ENCODE measurements at regions not wholly inside any gene's neighbourhood (a gene's known extent, or its start where the extent isn't known, plus 50 kb on each side); places are given as distances from the start of the nearest gene placed in this dataset.
"Not testable (repeated sequence)": the region's sequence is repeated elsewhere in the genome, so short reads cannot be mapped to it uniquely, and the experiment has no call there.

DNA sequence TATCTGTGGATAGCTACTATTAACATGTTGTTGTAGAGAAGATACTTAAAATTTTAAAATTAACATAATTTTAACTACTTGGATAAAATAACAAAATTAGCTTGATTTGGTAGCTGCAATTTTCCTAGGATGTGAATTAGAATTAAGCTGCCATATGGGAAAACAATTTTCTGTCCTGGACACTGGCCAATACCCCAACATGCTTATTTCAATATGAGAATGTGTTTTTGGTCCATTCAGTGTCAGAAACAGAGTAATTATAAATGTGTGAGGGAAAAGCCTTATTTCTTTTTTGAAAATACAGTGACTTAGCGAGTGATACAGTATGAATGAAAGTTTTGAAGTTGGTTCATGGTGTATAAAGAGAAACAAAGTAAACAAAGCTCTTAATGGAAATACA is 948.3 kb upstream of the GYPC start:
- DNase-seq (ENCODE audit: low read depth in 2 of 2), result no peak

DNA sequence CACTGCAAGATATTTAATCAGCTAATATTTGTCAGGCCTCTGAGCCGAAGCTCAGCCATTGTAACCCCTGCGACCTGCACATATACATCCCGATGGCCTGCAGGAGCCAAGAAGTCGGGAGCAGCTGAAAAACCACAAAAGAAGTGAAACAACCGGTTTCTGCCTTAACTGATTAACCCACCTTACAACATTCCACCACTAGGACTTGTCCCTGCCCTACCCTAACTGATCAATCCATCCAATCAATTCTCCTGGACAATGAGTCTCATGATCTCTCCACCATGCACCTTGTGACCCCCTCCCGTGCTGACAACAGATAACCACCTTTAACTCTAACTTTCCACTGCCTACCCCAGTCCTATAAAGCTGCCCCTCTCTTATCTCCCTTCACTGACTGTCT is 945.4 kb upstream of the GYPC start:
- no peak for DNase-seq (ENCODE audit: low read depth in 2 of 2)

DNA sequence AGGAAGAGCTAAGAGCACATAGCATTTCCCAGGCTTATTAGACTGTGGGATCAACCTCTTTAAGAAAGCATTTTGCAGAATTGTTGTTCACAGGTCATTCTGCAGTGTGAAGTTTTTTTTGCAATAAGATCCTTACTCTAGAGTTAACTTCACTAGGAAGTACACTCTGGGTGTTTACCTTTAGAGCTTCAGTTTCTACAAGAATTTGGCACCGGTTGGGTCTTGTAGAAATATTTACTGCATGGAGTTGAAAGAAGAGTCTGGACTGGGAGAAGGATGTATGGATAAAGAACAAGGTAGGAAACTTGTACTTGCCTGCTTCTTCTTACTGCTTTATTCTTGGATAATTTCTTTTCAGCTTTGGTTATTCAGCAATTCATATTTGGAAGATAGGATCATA is 944.9 kb upstream of the GYPC start:
- DNase-seq (ENCODE audit: low read depth in 2 of 2), result no peak

DNA sequence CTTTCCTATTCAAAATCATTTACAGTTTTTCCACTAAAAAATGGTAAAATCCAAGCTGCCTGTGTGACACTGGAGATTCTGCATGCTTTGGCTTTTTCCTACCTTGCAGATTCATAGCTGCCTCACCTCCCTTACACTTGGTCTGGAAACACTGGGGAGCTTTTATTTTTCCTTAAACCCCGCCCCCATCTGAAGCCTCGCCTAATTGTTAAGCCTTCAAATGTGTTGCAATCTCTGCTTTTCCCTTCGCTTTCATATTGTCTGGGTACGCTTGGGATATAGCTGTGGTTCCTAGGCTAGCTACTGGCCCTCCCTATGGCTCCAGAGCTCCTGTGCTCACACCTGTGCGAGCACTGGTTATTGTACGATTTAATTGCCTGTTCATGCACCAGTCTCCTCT is 942.4 kb upstream of the GYPC start:
- DNase-seq (ENCODE audit: low read depth in 2 of 2), result no peak

DNA sequence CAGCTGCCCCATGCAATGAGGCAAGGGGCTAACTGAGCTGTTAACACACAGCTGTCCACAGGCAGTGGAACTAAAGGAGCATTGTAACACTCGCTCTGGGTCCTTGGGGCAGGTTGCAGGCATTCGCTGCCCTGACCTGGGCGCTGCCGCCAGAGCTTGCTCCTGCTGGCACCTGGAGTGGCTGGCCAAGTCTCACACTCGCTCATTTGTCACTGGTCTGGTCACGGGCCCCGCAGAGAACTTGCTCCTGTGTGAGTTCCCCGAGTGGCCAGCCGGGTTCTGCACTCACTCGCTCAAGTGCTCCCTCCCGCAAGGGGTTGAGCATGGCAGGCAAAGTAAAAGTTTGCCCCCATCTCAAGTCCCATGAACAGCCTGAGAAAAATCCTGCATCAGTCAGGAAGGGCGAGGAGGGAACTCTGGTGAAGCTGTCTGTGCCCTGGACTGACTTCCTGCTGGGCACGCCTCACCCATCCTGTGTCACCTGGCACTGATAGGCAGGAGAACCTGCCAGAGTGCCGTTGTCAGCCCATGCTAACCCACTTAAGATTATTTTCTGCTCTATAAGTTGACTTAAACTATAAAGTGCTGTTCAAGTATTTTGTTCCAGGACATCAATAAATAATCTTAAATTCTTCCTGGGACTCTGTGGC is 934.8 kb upstream of the GYPC start:
- DNase-seq (ENCODE audit: low read depth in 2 of 2), result no peak

DNA sequence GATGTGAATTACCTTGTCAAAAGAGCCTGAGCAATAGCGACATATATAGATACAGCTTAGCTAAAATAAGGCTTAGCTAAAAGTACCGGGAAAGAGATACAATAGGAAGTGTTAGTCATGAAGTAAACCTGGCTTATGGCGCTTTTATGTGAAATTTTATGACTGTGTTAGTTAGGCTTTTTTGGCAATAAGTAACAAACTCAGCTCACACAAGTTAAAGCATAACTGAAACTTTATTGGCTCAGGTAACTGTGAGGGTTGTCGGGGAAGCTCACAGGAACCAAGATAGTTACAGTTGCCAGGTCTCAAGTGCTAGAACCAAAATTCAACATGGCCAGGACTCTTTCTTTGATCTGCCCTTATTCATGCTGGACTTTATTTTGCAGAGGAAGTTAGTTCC is 925.0 kb upstream of the GYPC start:
- no peak for DNase-seq (ENCODE audit: low read depth in 2 of 2)

DNA sequence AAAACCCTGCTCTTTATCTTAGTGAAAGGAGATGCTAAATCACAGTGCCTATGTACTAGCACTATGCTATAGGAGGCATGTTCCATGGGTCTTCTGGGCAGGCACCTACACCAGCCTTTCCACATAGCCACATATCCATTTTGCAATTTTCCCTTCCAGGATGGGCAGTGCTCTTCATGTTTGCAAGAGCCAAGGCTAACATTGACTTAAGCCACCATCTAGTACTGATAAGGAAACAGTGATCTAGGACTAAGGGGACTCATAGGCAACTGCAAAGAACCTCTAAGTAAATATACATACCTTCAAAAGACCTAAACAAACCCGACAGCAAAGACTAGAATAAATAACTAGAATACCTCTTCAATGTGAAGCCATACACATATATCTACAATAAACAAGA is 919.7 kb upstream of the GYPC start:
- DNase-seq (ENCODE audit: low read depth in 2 of 2), result no peak

DNA sequence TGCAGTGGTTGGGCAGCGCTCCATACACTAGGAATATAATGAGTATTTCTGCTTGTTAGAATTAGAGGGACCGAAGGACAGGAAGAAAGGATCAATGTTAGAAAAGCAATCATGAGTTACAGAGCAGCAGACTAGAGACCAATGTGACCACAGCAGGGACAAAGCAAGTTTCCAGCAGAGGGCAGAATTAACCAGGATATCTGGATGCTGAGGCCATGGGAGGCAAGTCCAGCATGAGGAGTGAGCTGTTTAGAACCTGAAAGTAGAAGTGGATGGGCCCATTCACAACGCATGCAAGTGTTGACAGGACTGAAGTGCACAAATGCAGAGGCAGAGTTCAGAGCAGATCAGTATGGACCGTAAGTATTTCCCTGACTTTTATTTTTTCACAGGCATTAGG is 910.4 kb upstream of the GYPC start:
- no peak for DNase-seq (ENCODE audit: low read depth in 2 of 2)

DNA sequence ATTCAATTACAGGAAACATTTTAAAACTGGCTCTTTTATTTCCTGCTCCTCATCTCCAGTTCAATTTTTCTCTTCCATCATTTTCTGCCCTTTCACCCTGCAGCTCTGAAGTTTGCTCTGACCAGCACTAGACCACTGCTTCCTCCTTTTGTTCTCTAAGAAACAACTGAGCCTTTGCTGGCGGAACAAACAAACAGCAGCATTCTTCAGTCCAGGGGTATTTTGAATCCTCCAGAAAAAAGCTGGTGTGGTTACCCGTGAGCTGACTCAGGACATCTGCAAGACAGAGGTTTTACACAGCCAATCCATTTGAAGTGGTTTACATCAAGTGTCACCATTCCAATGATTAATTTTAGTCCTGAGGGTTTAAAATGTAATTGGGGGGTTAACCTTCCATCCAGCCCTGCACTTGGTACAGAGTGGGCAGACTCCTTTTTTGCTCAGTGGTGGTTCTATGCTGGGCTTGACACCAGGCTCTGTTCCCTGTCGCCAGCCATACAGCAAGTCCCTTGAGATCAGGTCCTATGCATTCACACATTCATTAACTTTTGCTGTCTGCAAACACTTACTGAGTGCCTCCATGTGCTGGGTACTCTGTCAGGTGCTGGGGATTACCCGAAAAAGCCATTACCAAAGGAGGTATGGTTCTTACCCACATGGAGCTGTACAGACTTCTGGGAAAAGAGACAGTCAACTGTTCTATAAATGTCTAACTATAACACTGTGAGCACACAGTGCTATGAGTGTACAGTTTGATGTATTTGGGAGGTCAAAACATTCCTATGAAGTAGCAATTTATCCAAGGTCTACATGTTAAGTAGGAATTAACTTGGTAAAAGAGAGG is 909.4 kb upstream of the GYPC start:
- DNase-seq (ENCODE audit: low read depth in 2 of 2), result no peak

DNA sequence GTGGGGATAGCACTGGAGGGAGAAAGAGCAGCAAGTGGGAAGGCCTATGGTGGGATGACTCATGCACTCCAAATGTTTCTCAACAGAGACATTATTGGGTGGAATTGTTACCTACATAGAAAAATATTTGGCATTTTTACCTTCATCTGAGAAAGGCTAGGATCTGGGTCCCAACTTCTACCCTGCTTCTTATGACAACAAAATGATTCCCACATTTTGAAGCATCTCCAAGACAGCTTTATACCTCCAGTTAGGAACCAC is 908.9 kb upstream of the GYPC start:
- no peak for DNase-seq (ENCODE audit: low read depth in 2 of 2)

DNA sequence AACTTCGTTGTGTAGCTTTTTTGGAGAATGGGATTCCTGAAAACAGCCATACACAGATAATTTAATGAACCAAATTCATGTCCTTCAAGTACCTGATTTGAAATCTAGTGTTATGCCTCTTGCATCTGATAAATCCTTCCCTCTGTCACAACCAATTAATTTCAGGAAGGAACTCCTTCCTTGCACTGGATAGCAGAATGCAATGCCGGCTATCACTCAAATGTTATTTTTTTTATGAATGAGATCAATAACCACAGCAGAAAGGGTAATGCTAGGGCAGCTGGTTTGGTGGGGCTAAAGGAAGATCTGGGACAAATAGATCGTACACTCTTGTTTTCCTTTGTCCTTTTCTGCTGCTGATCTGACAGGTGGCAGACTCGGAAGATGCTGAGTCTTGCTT is 899.5 kb upstream of the GYPC start:
- no peak for DNase-seq (ENCODE audit: low read depth in 2 of 2)

DNA sequence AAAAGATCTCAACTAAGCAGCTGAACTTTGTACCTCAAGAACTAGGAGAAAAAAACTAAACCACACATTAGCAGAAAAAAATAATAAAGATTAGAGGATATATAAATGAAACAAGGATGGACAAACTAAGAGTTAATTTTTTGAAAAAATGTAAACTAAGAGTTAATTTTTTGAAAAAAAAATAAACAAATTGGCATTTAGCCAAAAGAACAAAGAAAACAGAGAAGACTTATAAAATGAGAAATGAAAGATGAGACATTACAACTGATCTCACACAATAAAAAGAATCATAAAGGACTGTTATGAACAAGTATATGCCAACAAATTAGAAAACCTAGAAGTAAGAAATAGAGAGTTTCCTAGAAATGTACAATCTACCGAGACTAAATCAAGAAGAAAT is 859.2 kb upstream of the GYPC start:
- no peak for DNase-seq (ENCODE audit: low read depth in 2 of 2)

DNA sequence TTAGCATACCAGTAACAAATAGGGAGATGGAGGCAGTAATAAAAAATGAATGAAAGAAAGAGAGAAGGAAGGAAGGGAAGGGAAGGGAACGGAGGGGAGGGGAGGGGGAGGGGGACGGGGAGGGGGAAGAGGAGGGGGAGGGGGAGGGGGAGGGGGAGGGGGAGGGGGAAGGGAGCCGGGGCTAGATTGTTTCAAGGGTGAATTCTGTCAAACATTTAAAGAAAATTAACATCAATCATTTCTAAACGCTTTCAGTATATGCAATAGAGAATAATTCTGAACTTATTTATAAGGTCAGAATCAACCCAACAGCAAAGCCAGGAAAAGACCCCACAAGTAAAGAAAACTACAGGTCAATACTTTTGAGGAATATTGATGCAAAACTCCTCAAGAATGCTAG is 858.8 kb upstream of the GYPC start:
- no peak for DNase-seq (ENCODE audit: low read depth in 2 of 2)

DNA sequence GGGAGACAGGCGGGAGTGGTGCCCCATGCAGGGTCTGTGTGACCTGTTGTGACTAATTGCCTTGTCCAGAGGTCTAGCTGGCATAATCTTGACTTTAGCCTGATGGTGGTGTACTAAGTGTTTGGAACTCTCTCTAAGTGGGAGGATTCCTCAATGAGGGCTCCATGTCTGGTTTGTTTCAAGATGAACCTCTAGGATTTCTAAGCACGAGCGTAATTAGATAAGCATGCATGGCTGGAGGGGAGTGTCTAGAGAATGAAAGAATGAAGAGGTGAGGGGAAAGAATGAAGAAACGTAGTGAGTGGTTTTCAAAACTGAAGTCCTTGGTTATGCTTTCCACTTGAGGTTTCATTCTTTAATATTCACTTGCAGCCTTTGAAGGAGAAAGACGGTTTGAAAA is 833.2 kb upstream of the GYPC start:
- no peak for DNase-seq (ENCODE audit: low read depth in 2 of 2)

DNA sequence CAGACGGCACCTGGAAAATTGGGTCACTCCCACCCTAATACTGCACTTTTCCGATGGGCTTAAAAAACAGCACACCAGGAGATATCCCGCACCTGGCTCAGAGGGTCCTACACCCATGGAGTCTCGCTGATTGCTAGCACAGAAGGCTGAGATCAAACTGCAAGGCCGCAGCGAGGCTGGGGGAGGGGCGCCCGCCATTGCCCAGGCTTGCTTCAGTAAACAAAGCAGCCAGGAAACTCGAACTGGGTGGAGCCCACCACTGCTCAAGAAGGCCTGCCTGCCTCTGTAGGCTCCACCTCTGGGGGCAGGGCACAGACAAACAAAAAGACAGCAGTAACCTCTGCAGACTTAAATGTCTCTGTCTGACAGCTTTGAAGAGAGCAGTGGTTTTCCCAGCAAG is 830.2 kb upstream of the GYPC start:
- not testable (repeated sequence) for DNase-seq (ENCODE audit: low read depth in 2 of 2)

DNA sequence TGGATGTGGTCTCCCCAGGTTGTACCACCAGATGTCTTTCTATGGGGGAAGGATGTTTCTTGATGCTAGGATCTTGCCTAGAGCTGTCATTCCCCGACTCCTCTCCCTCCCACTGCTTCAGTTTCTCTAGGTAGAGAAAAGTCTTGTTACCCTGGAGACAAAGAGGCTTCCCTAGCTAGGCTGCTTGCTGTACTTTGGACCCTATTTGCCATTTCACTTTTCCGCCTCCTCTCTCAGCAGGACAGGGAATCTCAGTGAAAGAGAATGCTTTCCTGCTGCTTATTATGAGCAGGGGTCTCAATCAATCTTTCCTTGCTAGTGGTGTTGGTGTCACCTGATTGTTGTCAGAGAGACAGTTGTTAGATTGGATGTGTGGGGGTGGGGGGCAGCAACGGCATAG is 818.8 kb upstream of the GYPC start:
- no peak for DNase-seq (ENCODE audit: low read depth in 2 of 2)

DNA sequence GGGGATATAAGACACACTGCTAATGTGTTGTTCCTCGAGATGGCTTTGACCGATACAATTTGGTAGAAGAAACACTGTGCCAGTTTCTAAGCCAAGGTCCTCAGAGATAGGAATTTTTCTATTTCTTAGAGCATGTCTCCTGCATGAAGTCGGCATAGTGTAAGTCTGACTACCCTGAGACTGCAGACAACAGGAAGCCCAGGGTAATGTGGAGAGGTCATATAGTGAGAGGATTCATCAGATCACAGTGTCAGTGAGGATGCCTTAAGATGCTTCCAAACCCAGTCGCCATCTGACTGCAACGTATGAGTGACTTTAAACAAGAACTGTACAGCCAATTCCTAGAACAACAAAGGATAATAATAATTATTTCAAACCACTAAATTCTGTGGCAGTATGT is 818.3 kb upstream of the GYPC start:
- no peak for DNase-seq (ENCODE audit: low read depth in 2 of 2)

DNA sequence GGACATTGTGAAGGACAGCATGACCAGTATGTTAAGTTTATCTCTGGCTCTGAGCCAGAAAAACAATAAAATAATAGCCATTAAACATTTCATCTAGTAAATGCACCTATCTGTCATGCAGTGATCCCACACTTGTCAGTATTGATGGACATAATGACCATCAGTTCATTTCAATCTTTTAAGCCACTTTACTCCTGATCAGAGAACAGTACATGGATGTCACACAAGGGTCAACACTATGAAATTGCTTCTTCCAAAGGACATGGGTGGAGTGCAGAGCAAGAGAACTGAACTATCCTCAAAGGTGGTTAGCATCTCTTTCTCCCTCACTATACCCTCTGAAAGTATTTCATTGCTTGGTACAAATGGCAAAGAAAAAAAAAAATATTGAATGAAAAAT is 816.0 kb upstream of the GYPC start:
- DNase-seq (ENCODE audit: low read depth in 2 of 2), result no peak

DNA sequence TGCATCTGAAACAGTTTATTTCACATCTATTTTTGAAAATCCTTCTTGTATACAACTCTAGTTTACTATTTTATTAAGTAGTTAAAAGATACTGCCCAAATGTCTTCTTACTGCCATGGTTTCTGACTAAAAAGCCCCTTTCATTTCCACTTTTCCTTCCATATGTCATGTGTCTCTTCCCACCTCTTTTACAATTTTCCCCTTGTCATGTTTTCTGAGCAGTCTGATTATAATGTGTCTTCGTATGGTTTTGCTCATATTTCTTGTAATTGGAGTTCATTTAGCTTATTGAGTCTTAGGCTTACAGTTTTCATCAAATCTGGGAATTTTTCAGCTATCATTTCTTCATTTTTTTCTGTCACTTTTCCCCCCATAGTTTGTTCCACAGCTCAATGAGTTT is 813.9 kb upstream of the GYPC start:
- DNase-seq (ENCODE audit: low read depth in 2 of 2), result no peak

DNA sequence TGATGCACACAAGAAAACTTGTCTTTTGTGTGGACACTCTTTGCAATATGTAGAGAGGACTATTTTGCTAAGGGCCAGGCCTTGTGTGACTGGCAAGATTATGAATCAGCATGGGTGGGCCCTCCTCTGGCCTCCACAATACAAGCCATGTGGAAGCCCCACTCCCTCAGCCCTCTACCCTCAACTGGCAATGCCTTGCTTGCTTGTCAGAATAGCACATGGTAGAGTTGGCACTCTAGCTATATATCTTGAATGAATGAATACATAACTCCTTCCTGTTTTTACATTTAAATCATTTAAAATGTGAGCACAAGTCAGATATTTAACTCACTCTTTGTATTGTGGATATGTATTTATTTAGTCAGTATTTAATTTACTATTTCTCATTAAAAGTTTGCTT is 805.4 kb upstream of the GYPC start:
- DNase-seq (ENCODE audit: low read depth in 2 of 2), result no peak

DNA sequence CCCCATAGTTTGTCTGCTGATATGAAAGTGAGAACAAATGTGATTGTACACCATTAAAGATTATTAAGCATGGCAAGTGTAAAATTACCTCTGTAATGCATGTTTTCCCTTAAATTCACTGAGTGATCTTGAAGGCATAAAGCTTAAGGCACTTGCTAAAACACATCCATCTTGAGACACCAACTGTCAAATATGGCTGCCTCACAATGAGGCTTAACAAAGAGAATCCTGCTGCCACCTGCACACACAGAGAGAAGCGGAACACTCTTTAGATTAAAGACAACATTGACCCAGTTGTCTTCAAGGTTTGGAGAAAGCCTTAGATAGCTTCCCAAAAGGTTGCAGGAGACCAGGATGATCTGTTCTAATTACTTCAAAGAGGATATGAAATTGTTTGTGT is 803.6 kb upstream of the GYPC start:
- no peak for DNase-seq (ENCODE audit: low read depth in 2 of 2)

DNA sequence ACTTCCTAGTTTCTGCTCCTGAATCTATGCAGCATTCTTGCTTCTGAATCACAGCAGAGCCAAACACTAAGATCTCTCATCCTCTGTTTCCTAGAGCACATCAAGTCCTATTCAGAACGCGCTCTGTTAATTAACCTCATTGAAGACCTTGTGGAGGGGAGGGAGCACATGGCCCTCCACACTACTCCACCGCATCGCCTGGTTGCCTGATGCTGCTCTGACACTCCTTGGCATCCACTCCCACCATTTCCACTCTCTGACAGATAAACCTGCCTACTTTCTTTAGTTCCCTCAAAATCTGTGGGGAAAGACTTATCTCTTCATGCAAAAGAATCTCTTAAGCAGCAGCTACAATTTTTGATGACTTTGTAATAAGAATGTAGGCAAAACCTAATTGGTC is 802.3 kb upstream of the GYPC start:
- no peak for DNase-seq (ENCODE audit: low read depth in 2 of 2)

DNA sequence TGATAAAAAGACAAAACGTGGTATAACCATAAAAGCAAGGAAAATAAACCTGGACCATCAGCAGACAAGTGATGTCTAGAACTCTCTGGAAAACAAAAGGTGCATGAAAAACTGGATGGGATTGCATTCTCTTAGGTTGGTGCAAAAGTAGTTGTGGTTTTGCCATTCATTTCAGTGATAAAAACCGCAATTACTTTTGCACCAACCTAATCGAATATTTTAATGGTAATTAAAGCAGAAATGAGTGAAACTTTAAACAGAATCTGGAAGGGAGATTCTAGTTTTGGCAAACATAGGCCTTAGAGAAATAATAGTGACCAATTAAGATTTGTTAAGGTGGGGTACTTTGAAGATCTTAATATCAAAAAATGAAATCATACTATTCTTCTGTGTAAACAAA is 800.8 kb upstream of the GYPC start:
- no peak for DNase-seq (ENCODE audit: low read depth in 2 of 2)
